Upper lobe of right lung (tissue), 1 donor: ENCODE measurements at regions not wholly inside any gene's neighbourhood (a gene's known extent, or its start where the extent isn't known, plus 50 kb on each side); places are given as distances from the start of the nearest gene placed in this dataset.

ENCODE experiments used
- ATAC-seq: fragments of 200-7000 bp; cut with Tn5 transposase; one replicate; pipeline ENCODE4 v1.9.1; 2020; ENCODE audit warnings: mild to moderate bottlenecking, moderate library complexity
- DNase-seq: peaks from one replicate; pipeline ENCODE4 v3.0.0-alpha.2; 2020
- H3K27ac ChIP-seq: fragments of 200-600 bp; one replicate; pipeline ENCODE4 v1.8.0; 2022
- H3K27me3 ChIP-seq: fragments of 200-600 bp; one replicate; pipeline ENCODE4 v1.8.0; 2022; ENCODE audit warnings: mild to moderate bottlenecking
- H3K36me3 ChIP-seq: fragments of 200-600 bp; one replicate; pipeline ENCODE4 v1.8.0; 2022
- H3K4me1 ChIP-seq: fragments of 200-600 bp; one replicate; pipeline ENCODE4 v1.8.0; 2022
- H3K4me3 ChIP-seq: fragments of 200-600 bp; one replicate; pipeline ENCODE4 v1.8.0; 2022; ENCODE audit warnings: mild to moderate bottlenecking
- H3K9me3 ChIP-seq: fragments of 200-600 bp; one replicate; pipeline ENCODE4 v1.8.0; 2022
- intact Hi-C: fragments of 100-400 bp; cut with DNase I; formaldehyde crosslinking; loops from one replicate; pipeline ENCODE4 v1.11.0; 2022
- TF ChIP-seq, protein P1 (sequence below): fragments of 200-600 bp; IDR thresholded peaks from one replicate; pipeline ENCODE4 v1.8.0; 2022; ENCODE audit warnings: antibody characterized with exemption
- donor health status: DM: no; HTN: yes; CAD: no; lungs with severe emphysema.

DNA sequence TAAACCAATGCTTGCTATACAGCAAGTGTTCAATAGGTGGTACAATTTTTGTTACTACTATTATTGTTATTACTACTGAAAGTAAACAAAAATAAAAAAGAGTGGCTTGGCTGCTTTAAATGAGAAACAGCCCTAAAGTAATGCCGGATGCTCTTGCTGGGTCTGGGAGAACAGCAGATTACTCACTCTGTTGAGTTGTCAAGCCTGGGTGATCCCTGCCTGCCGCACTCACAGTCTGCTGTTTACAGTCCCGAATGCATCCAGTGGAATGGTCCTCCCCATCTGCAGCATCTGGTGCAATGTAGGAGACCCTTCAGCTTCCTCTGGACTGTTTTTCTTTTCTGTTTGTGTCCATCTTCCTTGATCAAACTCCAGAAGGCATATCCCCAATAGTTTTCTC lies 102.7 kb upstream of the IVNS1ABP start:
- intact Hi-C loops: no loop called here
- no peaks in the 10 kb centered on the region for H3K36me3 ChIP-seq
- H3K4me3 ChIP-seq: no peak overlapping the region
- H3K4me1 ChIP-seq: no peaks in the 10 kb centered on the region
- no peak for DNase-seq
- no peak overlapping the region for H3K27ac ChIP-seq
- no peak for ATAC-seq
- TF ChIP-seq, protein P1, sequence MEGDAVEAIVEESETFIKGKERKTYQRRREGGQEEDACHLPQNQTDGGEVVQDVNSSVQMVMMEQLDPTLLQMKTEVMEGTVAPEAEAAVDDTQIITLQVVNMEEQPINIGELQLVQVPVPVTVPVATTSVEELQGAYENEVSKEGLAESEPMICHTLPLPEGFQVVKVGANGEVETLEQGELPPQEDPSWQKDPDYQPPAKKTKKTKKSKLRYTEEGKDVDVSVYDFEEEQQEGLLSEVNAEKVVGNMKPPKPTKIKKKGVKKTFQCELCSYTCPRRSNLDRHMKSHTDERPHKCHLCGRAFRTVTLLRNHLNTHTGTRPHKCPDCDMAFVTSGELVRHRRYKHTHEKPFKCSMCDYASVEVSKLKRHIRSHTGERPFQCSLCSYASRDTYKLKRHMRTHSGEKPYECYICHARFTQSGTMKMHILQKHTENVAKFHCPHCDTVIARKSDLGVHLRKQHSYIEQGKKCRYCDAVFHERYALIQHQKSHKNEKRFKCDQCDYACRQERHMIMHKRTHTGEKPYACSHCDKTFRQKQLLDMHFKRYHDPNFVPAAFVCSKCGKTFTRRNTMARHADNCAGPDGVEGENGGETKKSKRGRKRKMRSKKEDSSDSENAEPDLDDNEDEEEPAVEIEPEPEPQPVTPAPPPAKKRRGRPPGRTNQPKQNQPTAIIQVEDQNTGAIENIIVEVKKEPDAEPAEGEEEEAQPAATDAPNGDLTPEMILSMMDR: no peak
- H3K9me3 ChIP-seq: no peaks in the 10 kb centered on the region
- no peaks in the 10 kb centered on the region for H3K27me3 ChIP-seq

DNA sequence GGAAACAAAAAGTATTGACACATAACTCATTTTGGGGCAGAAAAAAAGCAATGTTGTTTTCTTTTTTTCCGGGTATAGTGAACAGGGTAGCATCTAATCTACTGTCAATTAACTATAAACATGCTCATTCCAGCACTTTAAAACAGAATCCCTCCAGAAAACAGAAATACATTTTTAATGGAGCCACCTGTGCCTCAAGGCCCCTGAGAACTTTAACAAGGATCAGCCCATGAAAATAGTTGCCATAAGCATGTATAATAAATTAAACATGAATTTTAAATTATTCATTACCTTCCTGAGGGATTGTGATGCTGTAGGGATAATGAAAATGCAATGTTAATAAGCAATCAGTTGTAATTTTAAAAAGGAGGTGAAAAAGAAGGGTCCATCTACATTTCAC lies 101.4 kb upstream of the IVNS1ABP start:
- DNase-seq (no peak), ATAC-seq (no peak)
- no peaks in the 10 kb centered on the region for H3K36me3 ChIP-seq
- TF ChIP-seq, protein P1: no peak
- no peaks in the 10 kb centered on the region for H3K9me3 ChIP-seq
- H3K27me3 ChIP-seq: no peaks in the 10 kb centered on the region
- no peaks in the 10 kb centered on the region for H3K4me1 ChIP-seq
- H3K4me3 ChIP-seq: no peak overlapping the region
- intact Hi-C loops: no loop called here
- H3K27ac ChIP-seq: no peak overlapping the region

DNA sequence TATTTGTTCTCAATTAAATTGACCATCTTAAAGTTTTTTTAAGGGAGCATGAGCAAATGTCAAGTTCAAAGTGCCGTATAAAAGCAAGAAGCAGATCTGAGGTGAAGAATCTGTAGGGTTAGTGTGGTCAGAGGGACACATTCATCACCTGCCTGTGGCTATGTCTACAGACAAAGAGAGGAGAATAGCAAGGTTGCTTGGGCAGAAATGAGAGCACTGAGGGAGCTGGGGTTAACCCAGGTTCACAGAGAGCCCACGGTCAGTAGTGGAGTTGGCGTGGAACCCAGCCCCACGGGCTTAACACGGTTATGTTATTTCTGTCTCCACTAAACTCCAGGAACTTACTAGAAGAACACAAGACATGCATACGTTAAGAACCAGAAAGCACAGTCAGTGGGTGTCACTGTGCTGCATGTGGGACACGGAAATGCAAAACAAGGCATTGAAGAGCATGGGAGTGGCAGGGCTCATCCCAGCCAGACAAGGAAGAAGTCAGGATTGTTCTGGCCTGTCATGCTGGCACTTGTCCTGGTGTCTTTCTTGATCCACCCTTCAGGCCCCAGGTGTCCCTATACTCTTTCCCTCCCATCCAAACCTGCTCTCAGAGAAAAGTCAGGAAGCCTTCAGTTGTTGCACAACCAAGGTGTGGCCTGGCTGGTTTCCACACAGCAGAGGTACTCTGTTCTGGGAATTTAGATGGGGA lies 95.5 kb upstream of the IVNS1ABP start:
- Histone ChIP-seq H3K4me1 (no peaks in the 10 kb centered on the region), H3K27ac (no peak overlapping the region), H3K9me3 (no peaks in the 10 kb centered on the region), H3K36me3 (no peaks in the 10 kb centered on the region), H3K27me3 (no peaks in the 10 kb centered on the region), H3K4me3 (no peak overlapping the region)
- TF ChIP-seq, protein P1: no peak
- ATAC-seq (peak; percentile 52), DNase-seq (no peak)
- intact Hi-C loops: no loop called here

DNA sequence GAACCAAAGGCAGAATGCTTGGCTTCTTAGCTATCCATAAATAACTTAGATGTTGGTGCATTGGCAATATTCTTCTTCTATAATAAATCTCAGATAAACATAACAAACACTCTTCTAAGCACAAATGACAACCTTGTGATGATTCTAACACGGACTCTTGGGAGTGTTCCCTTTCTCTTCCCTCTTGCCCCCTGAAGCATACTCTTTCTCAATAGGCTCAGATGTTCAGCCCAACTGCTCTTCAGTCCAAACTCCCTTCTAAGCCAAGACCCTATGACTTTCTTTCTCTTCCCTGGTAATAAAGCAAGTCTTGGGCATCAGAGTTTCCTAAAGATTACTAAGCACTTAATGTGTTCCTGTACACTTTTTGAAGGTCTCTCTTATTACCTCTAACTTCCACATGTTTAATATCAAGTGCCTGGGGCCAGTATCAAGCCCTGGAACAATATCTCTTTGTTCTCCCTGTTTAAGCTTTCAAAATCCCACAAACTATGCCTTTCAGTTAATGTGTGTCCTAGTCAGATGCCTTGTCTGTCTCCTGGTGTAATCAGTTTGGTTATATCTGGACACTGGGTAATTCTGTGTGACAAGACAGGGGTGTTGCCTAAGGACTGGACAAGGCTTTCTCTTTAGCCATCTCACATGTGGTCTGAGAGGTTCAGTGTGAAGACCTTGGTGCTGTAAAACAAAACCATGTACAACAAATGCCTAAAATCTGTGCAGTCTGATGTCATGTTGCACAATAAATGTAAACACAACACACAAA lies 92.9 kb upstream of the IVNS1ABP start:
- peak; percentile 19 for ATAC-seq
- intact Hi-C loops: no loop called here
- no peaks in the 10 kb centered on the region for H3K27me3 ChIP-seq

DNA sequence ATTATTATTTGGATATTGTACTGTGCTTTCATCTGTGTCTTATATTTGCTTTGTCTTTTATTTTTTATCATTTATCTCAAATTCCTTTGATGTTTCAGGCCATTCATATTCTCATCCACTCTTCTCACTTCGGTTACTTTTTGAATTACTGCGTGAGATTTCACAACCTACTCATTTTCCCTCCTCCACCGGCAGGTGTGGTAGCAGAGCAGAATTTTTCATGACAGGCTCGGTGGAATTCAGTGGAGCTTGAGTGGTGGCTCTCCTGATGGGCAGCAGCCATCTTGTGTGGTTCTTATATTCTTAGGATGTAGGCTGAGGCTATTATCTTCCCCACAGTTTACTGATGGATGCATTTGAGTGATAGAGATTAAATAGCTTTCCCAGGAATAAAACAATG lies 92.3 kb upstream of the IVNS1ABP start:
- intact Hi-C loops: no loop called here
- ATAC-seq: no peak
- H3K4me3 ChIP-seq: no peak overlapping the region
- TF ChIP-seq, protein P1: no peak
- no peak for DNase-seq
- H3K36me3 ChIP-seq: no peaks in the 10 kb centered on the region
- no peaks in the 10 kb centered on the region for H3K4me1 ChIP-seq
- no peak overlapping the region for H3K27ac ChIP-seq
- no peaks in the 10 kb centered on the region for H3K27me3 ChIP-seq
- no peaks in the 10 kb centered on the region for H3K9me3 ChIP-seq

More for the DNA sequence above, 92.9 kb upstream of the IVNS1ABP start:
- H3K27ac ChIP-seq: no peak overlapping the region
- H3K9me3 ChIP-seq: no peaks in the 10 kb centered on the region
- DNase-seq: no peak
- no peaks in the 10 kb centered on the region for H3K4me1 ChIP-seq
- no peak overlapping the region for H3K4me3 ChIP-seq
- TF ChIP-seq, protein P1: no peak
- no peaks in the 10 kb centered on the region for H3K36me3 ChIP-seq
